GM21447 (cell line): ENCODE measurements at regions not wholly inside any gene's neighbourhood (a gene's known extent, or its start where the extent isn't known, plus 50 kb on each side); places are given as distances from the start of the nearest gene placed in this dataset.

Experiments used
- ATAC-seq: cut with Tn5 transposase; IDR thresholded peaks from one replicate; pipeline ENCODE4 v1.9.1; 2021; ENCODE audit not compliant: unreplicated experiment

DNA sequence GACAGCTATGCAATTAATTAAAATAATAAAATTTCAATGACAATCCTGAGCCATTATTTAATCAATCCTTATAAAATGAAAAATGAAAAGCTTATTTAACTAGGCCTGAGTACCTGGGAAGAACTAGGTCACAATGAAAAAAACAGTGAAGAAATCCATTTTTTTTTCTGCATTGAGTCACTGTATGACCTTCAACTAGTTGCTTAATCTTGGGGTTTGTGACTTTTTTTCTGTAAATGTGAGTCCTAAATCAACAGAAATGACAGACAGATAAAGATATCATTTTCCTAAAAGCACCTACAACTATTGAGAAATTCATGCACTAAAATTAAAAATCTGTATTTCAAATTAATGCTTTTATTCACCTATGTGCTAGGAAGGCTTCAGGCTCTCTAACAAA, 96.8 kb downstream of the TMEM26 start:
- ATAC-seq = no peak

DNA sequence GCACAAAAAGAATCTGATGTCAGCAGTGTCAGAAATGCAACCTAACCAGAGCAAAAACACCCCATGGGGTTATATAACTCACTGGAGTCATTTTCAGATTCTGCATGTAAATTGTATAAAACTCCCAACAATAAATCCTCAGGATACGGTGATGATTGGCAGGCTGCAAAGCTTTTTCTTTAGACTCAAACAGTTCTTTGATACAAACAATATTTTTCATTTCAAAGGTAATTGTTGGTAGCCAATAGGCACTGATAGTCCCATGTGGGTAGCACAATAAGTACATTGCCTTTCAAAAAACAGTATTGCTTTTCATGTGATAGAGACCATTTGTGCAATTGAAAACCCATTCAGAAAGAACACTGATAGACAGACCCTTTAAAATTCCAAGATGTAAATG, 98.0 kb downstream of the TMEM26 start:
- no peak for ATAC-seq

DNA sequence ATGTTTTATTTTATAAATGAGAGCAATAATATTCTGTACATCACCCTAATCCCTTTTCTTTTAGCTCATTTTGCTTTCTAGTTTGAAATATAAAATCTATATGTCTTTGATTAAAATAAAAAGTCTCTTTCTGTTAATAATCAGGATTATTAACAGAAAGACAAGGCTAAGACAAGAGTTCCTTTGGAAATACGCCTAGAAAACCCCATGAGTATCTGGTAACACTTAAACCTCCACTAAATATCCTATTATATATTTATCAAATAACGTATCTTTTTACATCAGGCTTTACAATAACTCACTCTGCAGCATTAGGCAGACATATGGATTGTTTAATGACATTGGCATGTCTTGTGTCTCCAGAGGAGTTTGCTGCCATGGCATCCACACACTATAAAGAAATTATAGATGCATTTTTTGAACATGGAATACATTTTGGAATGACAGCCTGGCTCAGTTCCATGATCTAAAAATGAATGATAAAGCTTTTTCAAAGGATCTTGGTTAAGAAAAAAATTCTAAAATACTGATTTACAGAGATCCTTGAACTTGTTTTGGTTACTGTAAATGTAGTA, 98.7 kb downstream of the TMEM26 start:
- ATAC-seq = no peak

DNA sequence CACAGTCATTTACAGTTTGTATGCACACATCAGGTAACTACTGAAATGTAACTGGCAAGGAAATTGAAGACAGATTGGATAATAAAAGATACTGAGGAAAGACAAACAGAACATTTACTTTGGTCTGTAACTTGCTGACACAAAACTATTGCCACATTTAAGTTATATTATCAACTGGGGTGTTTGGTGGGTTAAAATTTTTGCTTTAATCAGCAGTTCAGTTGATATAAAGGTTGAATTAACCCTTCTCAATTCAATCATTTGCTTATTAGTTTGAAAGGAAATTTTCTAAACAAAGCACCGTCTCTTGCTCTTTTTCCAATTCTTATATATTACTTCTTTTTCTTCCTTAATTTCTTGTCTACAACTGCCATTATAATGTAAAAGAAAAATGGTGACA, 102.4 kb downstream of the TMEM26 start:
- no peak for ATAC-seq

DNA sequence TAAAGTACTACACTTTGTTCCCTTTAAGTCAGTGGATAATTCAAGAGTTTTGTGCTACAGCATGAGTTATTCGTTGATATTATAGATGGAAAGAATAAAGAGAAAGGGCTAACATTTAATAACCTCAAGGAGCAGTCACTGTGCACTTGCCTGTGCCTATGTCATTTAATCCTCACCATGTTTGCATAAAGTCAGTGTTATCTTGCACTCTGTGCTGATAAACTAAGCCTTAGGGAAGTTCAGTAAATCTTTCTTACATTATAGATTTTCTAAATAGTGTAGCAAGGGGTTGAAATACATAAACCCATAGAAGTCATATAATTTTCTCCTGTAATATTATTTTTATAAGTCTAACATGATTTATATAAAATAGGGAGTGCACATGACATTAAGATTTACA, 103.1 kb downstream of the TMEM26 start:
- no peak for ATAC-seq

DNA sequence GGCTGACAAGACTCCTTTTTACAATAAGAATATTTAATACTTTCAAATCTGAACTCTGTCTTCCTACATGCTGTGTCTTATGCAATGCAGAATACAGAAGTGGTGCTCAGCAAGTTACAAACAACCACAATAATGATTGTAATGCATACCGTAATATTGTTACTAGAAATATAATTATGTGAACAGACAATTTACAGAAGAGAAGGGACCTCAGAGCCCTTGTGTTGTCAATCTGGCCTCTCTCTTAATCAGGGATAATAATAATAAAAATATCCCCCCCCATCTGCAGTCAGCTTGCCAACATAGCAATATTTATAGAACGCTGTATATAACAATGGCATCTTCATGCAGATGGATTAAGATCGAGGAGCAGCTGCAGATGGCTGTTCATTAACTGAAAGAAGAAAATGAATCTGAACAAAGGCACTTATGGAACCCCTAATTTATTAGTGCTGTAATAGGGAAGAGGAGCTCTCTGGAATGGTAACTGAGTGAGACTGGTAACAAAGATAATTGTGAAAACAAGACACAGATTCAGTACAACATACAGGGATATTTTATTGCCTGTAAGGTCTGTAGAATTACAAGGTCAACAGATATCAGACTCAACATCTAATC, 106.3 kb downstream of the TMEM26 start:
- ATAC-seq = no peak

DNA sequence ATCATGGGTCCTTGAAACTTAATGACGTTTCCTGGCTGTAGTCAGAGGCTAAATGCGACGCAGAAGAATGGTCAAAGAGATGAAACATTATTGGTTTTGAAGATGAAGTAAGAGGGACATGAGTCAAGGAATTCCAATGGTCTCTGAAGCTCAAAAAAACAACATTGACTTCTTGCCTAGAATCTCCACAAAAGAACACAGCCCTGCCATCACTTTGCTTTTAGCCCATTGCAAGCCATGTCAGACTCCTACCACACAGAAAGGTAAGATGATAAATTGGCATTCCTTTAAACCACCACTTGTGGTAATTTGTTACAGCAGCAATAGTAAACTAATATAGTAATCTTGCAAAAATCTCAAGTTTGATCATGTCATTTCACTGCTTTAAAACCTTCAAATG, 109.4 kb downstream of the TMEM26 start:
- no peak for ATAC-seq

DNA sequence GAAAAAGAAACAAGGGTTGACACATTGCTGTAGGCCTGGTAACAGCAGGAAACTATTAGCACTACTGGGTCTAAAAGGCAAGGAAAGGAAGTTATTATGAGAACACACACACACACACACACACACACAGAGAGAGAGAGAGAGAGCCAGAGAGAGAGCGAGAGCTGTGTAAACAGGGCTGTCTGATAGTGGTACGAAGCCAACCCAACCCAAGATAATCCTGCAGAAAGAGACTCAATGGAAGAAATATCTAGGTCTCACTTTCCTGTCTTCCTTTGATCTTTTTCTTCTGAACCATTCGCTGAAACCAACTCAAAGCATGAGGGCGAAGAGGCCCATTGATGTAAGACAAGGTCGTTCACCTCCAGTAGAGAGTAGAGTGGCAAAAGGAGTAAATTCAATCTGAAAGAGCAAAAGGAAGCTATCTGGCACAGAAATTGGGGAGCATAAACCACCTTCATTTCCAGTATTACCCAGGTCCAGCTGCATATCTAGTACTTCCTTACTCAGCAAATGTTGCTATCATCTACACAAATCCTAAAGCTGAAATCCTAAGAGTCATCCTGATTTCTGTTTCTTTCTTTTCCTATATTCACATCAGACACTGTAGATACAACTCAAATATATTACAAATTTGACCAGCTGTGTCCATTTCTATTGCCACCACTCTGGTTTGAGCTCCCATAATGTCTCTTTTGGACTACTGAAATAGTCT, 110.2 kb downstream of the TMEM26 start:
- no peak for ATAC-seq

DNA sequence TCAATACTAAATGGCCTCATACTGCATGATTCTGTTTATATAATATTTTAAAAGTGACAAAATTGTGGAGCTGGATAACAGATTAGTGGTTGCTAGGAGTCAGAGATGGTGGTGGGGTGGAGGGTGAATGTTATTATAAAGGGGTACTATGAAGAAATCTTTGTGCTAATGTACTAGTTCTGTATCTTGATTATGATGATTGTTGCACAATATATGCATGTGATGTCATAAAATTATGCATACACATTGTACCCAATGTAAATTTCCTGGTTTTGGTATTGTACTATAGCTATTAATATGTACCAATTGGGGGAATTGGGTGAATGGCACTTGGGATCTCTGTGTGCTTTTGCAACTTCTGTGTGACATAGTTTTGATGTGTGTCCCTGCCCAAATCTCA, 112.2 kb downstream of the TMEM26 start:
- no peak for ATAC-seq

DNA sequence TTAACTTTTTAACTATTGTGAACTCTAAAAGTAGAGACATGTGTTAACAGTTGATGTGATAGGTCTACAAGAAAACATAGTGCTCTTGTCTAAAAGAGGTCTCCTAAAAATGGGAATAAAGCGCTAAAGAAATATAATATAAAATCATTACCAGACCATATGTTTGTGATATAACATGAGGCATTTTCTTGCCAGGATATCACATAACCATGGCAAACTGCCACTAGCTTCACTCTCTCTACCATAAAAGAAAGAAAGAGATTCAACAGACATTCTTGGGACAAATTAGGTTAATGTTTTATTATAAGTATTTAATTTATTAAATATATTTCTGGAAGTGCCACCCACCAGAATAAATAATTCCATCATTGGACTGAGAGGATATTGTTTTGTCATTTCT, 115.0 kb downstream of the TMEM26 start:
- no peak for ATAC-seq

DNA sequence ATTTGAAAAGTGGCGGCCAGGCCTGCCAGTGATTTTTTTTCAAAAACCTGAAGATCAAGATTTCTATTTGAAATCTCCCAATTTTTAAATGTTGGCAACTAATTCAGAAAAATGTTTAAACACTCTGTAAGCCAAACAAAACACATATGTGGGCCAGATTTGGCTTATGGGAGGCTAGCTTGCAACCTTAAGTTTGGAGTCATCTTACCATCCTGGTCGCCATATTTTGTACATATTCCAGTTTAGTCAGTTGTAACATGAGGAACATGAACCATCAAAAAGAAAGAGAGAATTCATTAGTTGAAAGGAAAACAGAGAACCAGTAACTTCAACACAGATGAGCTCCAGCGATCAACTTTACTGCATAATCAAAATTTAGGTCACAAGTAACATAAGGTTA, 115.4 kb downstream of the TMEM26 start:
- no peak for ATAC-seq

DNA sequence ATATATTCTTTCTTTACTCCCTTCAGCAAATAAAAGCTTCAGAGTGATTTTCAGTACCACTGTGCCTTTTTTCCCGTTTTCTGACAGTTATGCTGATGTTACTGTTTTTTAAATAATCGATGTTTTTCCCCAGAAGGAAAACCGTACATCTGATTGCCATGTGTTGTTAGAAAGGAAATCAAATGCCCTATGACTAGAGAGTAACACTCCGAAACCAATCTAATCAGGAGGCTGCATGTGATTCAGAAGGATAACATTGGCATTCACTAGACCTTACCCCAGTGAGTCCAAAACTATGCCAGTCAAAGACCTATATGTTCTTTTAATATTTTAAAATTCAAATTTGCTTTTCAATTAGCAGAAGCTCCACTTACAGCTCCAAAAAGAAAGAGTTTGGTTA, 116.3 kb downstream of the TMEM26 start:
- no peak for ATAC-seq

DNA sequence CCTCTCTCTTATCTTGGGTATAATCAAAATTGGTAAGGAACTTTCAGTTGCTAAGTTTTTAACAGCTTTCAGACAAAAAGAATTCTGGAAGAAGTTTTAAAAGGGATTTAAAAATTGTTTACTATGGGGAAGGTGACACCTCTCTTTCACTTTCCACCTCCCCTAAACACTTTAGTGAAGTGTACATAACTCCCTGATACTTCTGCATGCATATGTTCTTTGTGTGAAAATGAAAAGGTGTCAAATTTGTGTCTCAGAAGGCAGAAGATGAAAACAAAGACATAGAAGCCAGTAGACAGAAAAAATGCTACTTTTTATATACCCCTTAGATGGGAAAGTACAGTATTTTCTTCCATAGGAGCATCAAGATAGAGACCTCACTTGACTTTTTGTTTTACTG, 117.8 kb downstream of the TMEM26 start:
- ATAC-seq = no peak

DNA sequence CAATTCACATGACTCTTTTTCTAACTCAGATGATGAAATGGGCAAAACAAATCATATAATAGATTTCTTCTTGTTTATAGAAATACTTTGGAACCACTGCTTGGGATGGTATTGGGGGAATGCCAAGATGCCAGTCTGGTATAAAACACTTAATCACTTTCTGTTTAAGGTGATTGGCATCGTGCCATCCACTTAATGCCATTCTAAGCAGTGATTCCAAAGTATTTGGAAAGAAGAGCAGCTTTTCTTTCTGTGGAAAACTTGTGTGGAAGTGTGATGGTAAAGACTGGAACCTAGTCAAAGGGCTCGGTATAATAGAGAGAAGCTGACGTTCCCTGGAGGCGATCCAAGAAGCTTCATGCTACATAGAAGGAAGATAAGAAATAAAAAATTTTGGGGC, 120.6 kb downstream of the TMEM26 start:
- ATAC-seq = no peak

DNA sequence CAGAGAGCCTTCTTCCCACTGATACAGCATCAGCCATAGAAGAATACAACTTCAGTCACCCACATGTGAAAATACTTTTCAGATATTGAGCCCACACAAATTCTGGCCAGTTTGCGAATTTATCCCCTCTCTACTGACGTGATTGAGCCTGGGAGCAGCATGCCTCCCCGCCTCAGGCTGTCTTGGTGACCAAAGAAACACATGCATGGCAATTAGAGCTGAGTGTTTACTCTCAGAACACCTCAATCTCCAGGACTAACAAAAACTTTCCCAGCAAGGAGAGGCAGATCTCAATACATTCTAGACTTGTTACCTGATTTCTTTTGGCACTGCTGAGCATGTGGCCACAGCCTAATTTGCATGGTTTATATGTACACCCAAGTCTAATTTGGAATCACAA, 122.5 kb downstream of the TMEM26 start:
- ATAC-seq = no peak

DNA sequence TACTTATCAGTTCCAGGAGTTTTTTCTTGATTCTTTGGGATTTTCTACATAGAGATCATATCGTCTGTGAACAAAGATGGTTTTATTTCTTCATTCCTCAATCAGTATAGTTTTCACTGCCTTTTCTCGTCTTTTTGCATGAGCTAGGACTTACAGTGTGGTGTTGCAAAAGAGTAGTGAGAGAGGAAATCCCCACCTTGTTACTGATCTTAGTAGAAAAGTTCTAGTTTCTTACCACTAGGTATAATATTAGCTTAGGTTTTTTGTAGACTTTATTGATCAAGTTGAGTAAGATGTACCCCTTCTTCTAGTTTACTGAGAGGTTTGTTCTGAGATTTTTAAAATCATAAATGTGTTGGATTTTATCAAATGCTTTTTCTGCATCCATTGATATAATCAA, 123.3 kb downstream of the TMEM26 start:
- peak; percentile 85 for ATAC-seq

DNA sequence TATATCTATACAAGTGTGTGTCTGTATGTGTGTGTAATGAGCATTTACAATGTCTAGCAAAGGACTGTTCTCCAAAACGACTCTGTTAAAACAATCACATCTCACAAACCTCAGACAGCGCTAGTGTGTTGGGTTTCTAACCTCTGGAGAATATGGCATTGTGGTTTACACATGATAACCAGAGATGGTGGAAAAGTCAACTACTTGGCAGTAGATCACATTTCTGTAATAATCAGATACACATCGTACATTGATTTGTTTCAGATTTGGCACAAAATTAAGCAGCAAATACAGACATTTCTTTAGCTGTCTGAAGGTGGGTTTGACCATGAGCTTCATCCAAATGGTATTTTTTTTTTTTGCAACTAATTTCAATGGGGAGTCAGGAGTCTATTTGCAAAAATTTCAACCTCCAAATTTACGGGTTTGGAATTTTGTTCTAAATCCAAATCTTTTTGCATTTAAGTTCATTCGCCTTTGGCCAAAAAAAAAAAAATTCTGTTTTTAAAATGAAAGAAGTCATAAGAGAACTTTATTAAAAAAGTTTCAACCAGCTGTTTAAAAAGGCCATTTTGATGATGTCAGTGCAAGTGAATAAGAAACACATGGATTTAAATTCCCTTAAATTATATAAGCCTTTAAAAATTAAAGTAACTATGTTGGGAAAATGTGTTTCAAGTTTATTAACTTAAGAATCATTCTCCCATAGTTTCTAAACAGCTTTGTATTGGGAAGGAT, 127.8 kb downstream of the TMEM26 start:
- no peak for ATAC-seq

DNA sequence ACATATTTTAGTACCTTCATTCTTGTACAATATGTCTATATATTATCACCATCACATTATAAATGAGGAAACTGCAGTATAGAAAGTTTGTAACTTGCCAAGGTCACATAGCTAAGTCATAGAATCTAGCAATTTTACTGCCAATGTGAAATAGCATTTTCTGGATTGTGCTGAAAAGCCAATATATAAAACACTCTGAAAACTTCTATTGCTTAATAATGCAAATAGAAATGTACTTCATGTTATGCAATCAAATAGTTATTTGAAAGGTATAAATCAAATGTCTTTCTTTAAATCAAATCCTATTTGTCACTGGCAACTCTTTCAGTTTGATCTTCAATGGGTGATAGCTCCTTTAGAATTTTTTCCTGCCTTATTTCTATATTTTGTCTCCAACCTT, 129.5 kb downstream of the TMEM26 start:
- no peak for ATAC-seq

DNA sequence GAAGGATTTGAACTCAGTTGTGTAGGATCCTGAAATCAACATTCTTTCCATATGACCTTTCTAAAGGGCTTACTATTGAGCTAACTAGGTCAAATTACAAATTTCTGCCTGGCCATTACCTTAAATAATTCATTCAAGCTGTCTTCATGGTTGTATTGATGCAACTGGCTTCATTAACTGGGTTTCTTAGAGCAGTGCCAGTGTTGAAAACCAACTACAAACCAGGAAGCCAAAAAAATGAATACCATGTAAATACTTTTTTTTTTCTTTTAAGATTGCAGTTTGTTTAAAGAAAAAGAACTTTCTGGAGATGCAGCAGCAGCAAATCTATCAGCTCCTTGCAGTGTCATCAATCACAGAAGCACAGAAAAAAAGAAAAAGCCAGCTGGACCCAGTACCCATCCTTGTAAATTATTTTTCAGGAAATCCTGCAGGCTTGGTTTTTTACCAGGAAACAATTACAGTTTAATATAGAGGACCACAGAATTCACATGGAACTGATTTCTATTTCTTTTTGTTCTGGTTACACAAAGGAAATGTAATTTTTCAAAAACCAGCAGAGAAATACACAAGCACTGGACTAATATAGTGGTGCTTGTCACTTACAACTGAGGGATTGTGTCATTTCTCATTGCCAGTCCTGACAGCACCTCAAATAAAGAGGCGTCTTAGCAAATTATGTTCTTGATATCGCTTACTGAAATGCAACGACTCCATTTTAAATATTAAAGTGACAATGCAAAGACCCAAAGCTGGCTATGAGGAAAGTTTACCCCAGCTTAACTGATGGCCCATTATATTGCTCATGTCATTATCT, 131.9 kb downstream of the TMEM26 start:
- ATAC-seq = no peak

DNA sequence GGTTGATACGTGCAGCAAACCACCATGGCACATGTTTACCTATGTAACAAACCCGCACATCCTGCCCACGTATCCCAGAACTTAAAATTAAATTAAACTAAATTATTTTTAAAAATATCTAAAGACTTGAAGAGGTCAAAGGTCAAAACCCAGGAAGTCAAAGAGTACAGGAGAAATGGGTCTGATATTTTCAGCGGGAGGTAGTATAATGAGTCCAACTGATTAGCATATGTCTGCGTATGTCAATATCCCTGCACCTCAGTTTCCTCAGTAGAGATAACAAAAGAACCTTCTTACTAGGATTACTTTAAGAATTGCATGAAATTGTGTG, 133.0 kb downstream of the TMEM26 start:
- ATAC-seq = no peak
